KMS-11 (cell line): ENCODE measurements at regions not wholly inside any gene's neighbourhood (a gene's known extent, or its start where the extent isn't known, plus 50 kb on each side); places are given as distances from the start of the nearest gene placed in this dataset.
"Not testable (repeated sequence)": the region's sequence is repeated elsewhere in the genome, so short reads cannot be mapped to it uniquely, and the experiment has no call there.

Source experiments
- H2AFZ ChIP-seq: fragments of 200-600 bp; sonication (generic); 2 replicates; pipeline ENCODE4 v1.6.1; 2016; ENCODE audit warnings: antibody characterized with exemption, mixed run types, low read depth
- H3K27ac ChIP-seq: fragments of 200-600 bp; sonication (generic); 2 replicates; pipeline ENCODE4 v1.6.1; 2016; ENCODE audit warnings: mild to moderate bottlenecking, mixed run types
- H3K27me3 ChIP-seq: fragments of 200-600 bp; sonication (generic); 2 replicates; pipeline ENCODE4 v1.6.1; 2017; ENCODE audit warnings: mild to moderate bottlenecking, low read depth, mixed run types, moderate library complexity; ENCODE audit not compliant: insufficient read depth
- H3K36me3 ChIP-seq: fragments of 200-600 bp; sonication (generic); 2 replicates; pipeline ENCODE4 v1.6.1; 2017; ENCODE audit warnings: mild to moderate bottlenecking, mixed run types; ENCODE audit not compliant: insufficient read depth
- H3K4me1 ChIP-seq: fragments of 200-600 bp; sonication (generic); 2 replicates; pipeline ENCODE4 v1.6.1; 2016; ENCODE audit warnings: mild to moderate bottlenecking, low read depth, mixed run types; ENCODE audit not compliant: poor library complexity, severe bottlenecking
- H3K4me2 ChIP-seq: fragments of 200-600 bp; sonication (generic); 2 replicates; pipeline ENCODE4 v1.7.0; 2016; ENCODE audit warnings: mild to moderate bottlenecking, mixed run types
- H3K4me3 ChIP-seq: fragments of 200-600 bp; sonication (generic); IDR thresholded peaks from 2 replicates; pipeline ENCODE4 v1.6.1; 2017; ENCODE audit warnings: low read depth, low read length, mixed read lengths; ENCODE audit not compliant: insufficient read depth
- H3K79me2 ChIP-seq: fragments of 200-600 bp; sonication (generic); 2 replicates; pipeline ENCODE4 v1.6.1; 2016; ENCODE audit warnings: low read depth, mixed run types; ENCODE audit not compliant: insufficient read depth
- H3K9ac ChIP-seq: fragments of 200-600 bp; sonication (generic); 2 replicates; pipeline ENCODE4 v1.6.1; 2016; ENCODE audit warnings: mild to moderate bottlenecking, mixed run types
- H4K20me1 ChIP-seq: fragments of 200-600 bp; sonication (generic); 2 replicates; pipeline ENCODE4 v1.6.1; 2016; ENCODE audit warnings: mild to moderate bottlenecking, mixed run types; ENCODE audit not compliant: insufficient read depth
- TF ChIP-seq, protein P1 (sequence below): fragments of 200-600 bp; sonication (generic); conservative IDR thresholded peaks from 2 replicates; pipeline ENCODE4 v1.6.1; 2017; ENCODE audit warnings: low read depth, mild to moderate bottlenecking, antibody characterized with exemption, low read length, moderate library complexity, mixed read lengths

DNA sequence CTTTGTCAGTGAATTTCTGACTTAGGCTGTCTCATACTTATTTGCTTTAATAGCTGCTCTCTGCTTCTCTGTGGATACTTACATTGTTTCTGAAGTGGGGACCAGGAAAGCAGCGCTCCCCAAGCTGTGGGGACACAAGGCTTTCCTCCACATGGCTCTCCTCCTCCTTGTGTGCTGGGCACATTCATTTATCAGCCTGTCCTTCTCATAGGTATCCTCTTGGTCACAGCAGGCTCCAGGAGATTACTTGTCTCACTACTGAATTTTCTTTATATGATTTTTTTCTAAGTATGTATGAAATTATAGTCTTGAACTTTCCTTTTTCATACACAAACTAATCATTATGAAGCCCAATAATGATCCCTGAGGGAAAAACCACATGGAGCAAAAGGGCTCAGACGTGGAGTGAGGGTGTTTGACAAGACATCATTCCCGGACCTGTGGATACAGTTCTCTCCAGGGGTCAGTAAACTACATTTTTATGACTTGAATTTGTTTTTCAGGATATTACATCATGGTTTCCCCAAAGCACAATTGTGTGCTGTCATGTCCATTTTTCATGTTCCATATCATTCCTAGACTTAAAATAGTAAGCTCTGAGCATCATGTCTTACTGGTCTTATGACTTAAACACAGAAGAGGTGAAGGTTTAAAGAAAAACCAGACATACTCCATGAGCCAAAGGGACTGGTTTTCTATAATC lies 234.5 kb downstream of the PCSK1 start:
- Histone ChIP-seq H3K79me2 (no peaks in the 10 kb centered on the region), H3K4me3 (no peak overlapping the region), H3K4me1 (no peaks in the 10 kb centered on the region), H3K9ac (no peak overlapping the region), H3K4me2 (no peak overlapping the region), H3K27me3 (no peaks in the 10 kb centered on the region), H2AFZ (no peak overlapping the region), H4K20me1 (no peaks in the 10 kb centered on the region), H3K27ac (no peak overlapping the region), H3K36me3 (no peaks in the 10 kb centered on the region)
- TF ChIP-seq, protein P1, sequence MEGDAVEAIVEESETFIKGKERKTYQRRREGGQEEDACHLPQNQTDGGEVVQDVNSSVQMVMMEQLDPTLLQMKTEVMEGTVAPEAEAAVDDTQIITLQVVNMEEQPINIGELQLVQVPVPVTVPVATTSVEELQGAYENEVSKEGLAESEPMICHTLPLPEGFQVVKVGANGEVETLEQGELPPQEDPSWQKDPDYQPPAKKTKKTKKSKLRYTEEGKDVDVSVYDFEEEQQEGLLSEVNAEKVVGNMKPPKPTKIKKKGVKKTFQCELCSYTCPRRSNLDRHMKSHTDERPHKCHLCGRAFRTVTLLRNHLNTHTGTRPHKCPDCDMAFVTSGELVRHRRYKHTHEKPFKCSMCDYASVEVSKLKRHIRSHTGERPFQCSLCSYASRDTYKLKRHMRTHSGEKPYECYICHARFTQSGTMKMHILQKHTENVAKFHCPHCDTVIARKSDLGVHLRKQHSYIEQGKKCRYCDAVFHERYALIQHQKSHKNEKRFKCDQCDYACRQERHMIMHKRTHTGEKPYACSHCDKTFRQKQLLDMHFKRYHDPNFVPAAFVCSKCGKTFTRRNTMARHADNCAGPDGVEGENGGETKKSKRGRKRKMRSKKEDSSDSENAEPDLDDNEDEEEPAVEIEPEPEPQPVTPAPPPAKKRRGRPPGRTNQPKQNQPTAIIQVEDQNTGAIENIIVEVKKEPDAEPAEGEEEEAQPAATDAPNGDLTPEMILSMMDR = no peak

DNA sequence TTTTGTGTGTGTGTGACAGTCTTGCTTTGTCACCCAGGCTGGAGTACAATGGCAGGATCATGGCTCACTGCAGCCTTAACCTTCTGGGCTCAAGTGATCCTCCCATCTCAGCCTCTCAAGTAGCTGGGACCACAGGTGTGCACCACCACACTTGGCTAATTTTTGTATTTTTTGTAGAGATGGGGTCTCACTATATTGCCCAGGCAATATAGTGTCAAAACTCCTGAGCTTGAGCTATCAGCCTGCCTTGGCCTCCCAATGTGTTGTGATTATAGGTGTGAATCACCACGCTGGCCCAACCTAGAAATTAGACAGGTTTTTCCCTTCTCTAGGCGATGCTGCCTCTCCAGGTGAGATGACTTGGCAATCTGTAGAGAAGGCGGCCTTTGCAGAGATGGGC lies 235.3 kb downstream of the PCSK1 start:
- H3K4me3 ChIP-seq, H3K9ac ChIP-seq, H3K79me2 ChIP-seq, H3K4me2 ChIP-seq, H3K4me1 ChIP-seq, H3K27me3 ChIP-seq, H3K36me3 ChIP-seq, H4K20me1 ChIP-seq, H3K27ac ChIP-seq, H2AFZ ChIP-seq: not testable (repeated sequence)

DNA sequence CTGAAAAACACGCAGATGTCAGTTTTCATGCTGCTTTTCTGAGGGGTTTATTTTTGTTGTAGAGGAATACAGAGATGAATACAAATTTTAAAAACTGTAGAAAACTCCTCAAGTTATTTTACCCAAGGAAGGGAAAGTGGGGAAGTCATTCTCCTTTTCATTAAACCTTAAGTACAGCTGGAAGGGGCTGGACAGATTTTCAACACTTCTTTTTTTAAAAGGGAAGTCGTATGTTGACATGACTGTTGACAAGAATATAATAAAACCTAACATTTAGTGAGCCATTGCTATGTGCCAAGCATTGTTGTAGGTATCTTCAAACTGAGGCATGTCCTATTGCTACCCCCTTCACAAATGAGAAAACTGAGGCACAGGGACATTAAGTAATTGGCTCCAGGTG lies 235.7 kb upstream of the ELL2 start:
- no peak overlapping the region for H3K4me2 ChIP-seq
- H2AFZ ChIP-seq = no peak overlapping the region
- H3K27ac ChIP-seq = no peak overlapping the region
- H3K27me3 ChIP-seq = no peaks in the 10 kb centered on the region
- H3K4me3 ChIP-seq = no peak overlapping the region
- no peaks in the 10 kb centered on the region for H3K36me3 ChIP-seq
- no peaks in the 10 kb centered on the region for H4K20me1 ChIP-seq
- H3K79me2 ChIP-seq = no peaks in the 10 kb centered on the region
- TF ChIP-seq, protein P1 = no peak
- no peak overlapping the region for H3K9ac ChIP-seq
- H3K4me1 ChIP-seq = no peaks in the 10 kb centered on the region

DNA sequence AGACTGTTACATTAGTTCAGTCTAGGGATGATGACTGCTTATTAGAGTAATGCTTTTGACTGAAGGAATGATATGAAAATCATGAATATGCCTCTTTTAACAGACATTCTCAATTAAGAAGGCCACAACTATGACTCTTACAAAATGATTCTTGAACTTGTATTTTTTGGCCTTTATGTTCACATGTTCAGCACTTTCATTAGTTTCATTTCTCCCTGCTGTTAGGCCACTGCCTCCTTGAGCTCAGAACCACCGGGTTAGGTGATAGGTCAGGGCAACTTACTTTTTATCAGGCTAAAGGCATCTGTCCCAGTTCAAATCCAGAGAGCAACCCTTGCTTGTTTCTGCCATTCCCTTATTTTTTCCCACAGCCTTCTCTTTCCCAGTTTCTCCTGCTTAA lies 235.2 kb upstream of the ELL2 start:
- no peak overlapping the region for H3K27ac ChIP-seq
- no peaks in the 10 kb centered on the region for H3K79me2 ChIP-seq
- H3K9ac ChIP-seq = no peak overlapping the region
- H3K36me3 ChIP-seq = no peaks in the 10 kb centered on the region
- H2AFZ ChIP-seq = no peak overlapping the region
- no peaks in the 10 kb centered on the region for H4K20me1 ChIP-seq
- H3K4me1 ChIP-seq = no peaks in the 10 kb centered on the region
- no peak overlapping the region for H3K4me2 ChIP-seq
- no peak overlapping the region for H3K4me3 ChIP-seq
- H3K27me3 ChIP-seq = no peaks in the 10 kb centered on the region
- TF ChIP-seq, protein P1 = no peak

DNA sequence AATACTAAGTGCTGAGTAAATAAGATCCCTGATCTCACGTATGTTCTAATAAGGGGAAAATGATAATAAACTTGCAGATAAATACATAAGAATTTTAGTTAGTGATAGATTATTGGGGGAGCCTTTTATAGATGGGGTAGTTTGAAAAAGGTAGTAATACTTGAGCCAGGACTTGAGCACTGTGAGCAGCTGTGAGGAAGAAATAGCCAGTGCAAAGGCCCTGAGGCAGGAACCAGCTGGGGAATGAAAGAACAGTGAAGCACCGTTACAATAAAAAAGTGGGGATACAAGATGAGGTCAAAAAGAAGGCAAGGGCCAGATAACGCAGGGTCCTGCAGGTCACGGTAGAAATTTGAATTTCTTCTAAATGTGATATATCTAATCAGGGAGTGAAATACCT lies 234.8 kb upstream of the ELL2 start:
- Histone ChIP-seq H3K27ac (no peak overlapping the region), H3K4me2 (no peak overlapping the region), H2AFZ (no peak overlapping the region), H3K36me3 (no peaks in the 10 kb centered on the region), H3K4me3 (no peak overlapping the region), H3K9ac (no peak overlapping the region), H4K20me1 (no peaks in the 10 kb centered on the region), H3K27me3 (no peaks in the 10 kb centered on the region), H3K4me1 (no peaks in the 10 kb centered on the region), H3K79me2 (no peaks in the 10 kb centered on the region)
- TF ChIP-seq, protein P1 = no peak
